ENCODE measurements at regions not wholly inside any gene's neighbourhood (a gene's known extent, or its start where the extent isn't known, plus 50 kb on each side); places are given as distances from the start of the nearest gene placed in this dataset.

DNA sequence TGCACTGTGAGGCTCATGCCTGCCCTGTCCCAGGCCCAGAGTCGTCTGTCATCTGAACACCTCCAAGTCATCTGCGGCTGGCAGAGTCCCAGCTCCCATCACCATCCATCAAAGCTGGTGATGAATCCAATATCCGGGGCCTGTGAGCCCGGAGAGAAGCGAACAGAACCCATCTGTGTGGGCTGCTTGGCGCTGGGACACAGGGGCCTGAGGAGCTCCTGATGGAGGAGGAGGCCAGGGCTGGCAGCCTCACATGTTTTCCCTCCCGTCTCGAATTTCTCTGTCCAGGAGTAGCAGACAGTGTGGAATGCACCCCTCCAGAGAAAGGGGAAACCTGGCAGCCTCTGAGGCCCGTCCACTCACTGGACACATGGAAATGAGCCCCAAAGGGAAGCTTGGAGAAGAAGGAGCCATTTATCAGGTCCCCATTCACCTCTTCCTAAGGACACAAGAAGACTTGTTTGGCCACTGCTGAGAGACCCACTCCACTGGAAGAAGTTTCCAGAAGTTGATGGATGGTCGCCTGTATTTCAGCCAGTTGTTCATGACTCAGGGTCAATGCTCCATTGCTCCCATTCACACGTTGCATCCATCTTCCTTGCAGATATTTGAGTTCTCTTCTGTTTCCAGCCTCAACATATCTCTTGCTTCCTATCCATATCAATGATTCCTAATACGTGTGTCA is 307.5 kb upstream of the SULF2 start:
- DNase-seq, result no peak
- no peaks in the 10 kb centered on the region for H3K4me1 ChIP-seq
- no peaks in the 10 kb centered on the region for H3K9me3 ChIP-seq
- no peaks in the 10 kb centered on the region for H3K36me3 ChIP-seq
- H3K27ac ChIP-seq, result no peak overlapping the region
- no peak for ATAC-seq
- TF ChIP-seq, protein P1, sequence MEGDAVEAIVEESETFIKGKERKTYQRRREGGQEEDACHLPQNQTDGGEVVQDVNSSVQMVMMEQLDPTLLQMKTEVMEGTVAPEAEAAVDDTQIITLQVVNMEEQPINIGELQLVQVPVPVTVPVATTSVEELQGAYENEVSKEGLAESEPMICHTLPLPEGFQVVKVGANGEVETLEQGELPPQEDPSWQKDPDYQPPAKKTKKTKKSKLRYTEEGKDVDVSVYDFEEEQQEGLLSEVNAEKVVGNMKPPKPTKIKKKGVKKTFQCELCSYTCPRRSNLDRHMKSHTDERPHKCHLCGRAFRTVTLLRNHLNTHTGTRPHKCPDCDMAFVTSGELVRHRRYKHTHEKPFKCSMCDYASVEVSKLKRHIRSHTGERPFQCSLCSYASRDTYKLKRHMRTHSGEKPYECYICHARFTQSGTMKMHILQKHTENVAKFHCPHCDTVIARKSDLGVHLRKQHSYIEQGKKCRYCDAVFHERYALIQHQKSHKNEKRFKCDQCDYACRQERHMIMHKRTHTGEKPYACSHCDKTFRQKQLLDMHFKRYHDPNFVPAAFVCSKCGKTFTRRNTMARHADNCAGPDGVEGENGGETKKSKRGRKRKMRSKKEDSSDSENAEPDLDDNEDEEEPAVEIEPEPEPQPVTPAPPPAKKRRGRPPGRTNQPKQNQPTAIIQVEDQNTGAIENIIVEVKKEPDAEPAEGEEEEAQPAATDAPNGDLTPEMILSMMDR (IDR thresholded peaks at IDR 0.05), result no peak
- H3K4me3 ChIP-seq, result no peak overlapping the region
- intact Hi-C loops (cut with DNase I), result no loop called here
- H3K27me3 ChIP-seq, result peaks cover 0 to 9% of the 10 kb centered on the region in 2 donors

DNA sequence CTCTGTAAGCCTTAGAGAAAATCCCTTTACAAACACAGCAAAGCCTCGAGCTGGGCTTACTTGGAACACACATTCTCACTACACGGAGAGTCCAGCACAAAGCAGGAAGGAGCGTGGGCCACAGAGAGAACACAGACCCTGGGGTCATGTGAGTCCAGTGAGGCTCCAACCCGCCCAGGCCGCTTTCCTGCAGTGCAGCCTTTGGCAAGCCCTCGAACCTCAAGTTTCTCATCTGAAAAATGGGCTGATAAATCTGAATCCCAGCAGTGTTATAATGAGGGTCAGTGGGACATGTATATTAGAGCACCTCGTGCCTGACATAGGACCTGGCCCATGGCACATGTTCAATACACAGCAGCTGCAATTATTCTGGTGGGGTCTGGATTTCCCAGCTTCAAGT is 305.5 kb upstream of the SULF2 start:
- H3K4me3 ChIP-seq, result no peak overlapping the region
- no peaks in the 10 kb centered on the region for H3K9me3 ChIP-seq
- no peak for DNase-seq
- no peaks in the 10 kb centered on the region for H3K36me3 ChIP-seq
- TF ChIP-seq, protein P1 (IDR thresholded peaks at IDR 0.05), result no peak
- peaks cover 0 to 9% of the 10 kb centered on the region in 2 donors for H3K27me3 ChIP-seq
- no peaks in the 10 kb centered on the region for H3K4me1 ChIP-seq
- H3K27ac ChIP-seq, result no peak overlapping the region
- intact Hi-C loops (cut with DNase I), result no loop called here
- no peak for ATAC-seq

- Histone ChIP-seq H3K36me3 (no peaks in the 10 kb centered on the region), H3K4me3 (no peak overlapping the region), H3K4me1 (no peaks in the 10 kb centered on the region), H3K9me3 (no peaks in the 10 kb centered on the region), H3K27me3 (peaks cover 0 to 9% of the 10 kb centered on the region in 2 donors), H3K27ac (no peak overlapping the region)
- TF ChIP-seq, protein P1 (IDR thresholded peaks at IDR 0.05), result no peak
- DNase-seq, result no peak
- intact Hi-C loops (cut with DNase I), result no loop called here
- ATAC-seq, result no peak
These were observed 305.0 kb upstream of the SULF2 start for GRCh38 chr20:48090314-48090713.

DNA sequence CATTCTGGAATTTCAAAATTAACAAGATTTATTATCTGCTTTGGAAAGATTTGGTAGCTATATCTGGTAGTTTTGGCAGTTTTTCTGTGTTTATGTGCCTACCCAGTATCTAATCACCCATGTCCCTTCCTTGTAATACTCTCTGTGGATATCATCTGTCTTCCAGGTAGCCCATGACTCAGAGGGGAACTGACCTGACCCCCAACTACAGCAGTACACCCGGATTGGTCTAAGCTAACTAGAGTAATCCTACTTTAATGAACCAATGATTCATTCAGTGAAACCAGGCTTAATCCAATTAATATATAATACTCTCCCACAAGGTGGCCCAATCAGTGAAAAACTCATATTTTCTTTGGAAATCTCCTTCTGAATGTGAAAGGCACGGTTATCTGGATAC is 295.3 kb upstream of the SULF2 start:
- intact Hi-C loops (cut with DNase I), result no loop called here
- no peak for ATAC-seq

GRCh38 chr20:48079028-48079427 is 293.7 kb upstream of the SULF2 start:
- no peak for ATAC-seq
- no peaks in the 10 kb centered on the region for H3K4me1 ChIP-seq
- no peak for DNase-seq
- TF ChIP-seq, protein P1 (IDR thresholded peaks at IDR 0.05), result no peak
- peaks cover 0 to 33% of the 10 kb centered on the region in 2 donors for H3K27me3 ChIP-seq
- intact Hi-C loops (cut with DNase I), result no loop called here
- no peaks in the 10 kb centered on the region for H3K36me3 ChIP-seq
- H3K4me3 ChIP-seq, result no peak overlapping the region
- no peak overlapping the region for H3K27ac ChIP-seq
- peaks cover 0 to 2% of the 10 kb centered on the region in 2 donors for H3K9me3 ChIP-seq

More for the DNA sequence above, 295.3 kb upstream of the SULF2 start:
- TF ChIP-seq, protein P1 (IDR thresholded peaks at IDR 0.05), result no peak
- Histone ChIP-seq H3K27me3 (peaks cover 0 to 28% of the 10 kb centered on the region in 2 donors), H3K9me3 (peaks cover 0 to 7% of the 10 kb centered on the region in 2 donors), H3K4me1 (no peaks in the 10 kb centered on the region), H3K4me3 (no peak overlapping the region), H3K36me3 (no peaks in the 10 kb centered on the region), H3K27ac (no peak overlapping the region)
- no peak for DNase-seq
